Breast epithelium (tissue), 4 donors: ENCODE measurements at regions not wholly inside any gene's neighbourhood (a gene's known extent, or its start where the extent isn't known, plus 50 kb on each side); places are given as distances from the start of the nearest gene placed in this dataset.

Experiments
- DNase-seq, 2 donors: peaks; one replicate each; pipeline ENCODE4 v3.0.0-alpha.2; 2019; ENCODE audit warnings: low spot score in 2 of 2
- H3K27ac ChIP-seq, 2 donors: fragments of 200-600 bp; sonication (generic) in 1 of 2; one replicate each; pipeline ENCODE4 v1.5.1; 2016 to 2019; ENCODE audit warnings: mild to moderate bottlenecking in 1 of 2
- H3K27me3 ChIP-seq, 2 donors: fragments of 200-600 bp; sonication (generic) in 1 of 2; one replicate each; pipeline versions ENCODE4 v1.5.1 to v1.6.0; 2017 to 2019; ENCODE audit warnings: control low read depth in 1 of 2, mild to moderate bottlenecking in 1 of 2
- H3K36me3 ChIP-seq: fragments of 200-600 bp; one replicate; pipeline ENCODE4 v1.5.1; 2019
- H3K4me1 ChIP-seq, 2 donors: fragments of 200-600 bp; sonication (generic); one replicate each; pipeline ENCODE4 v1.5.1; 2016 to 2019; ENCODE audit warnings: control low read depth in 1 of 2
- H3K4me3 ChIP-seq, 3 donors: fragments of 200-600 bp; sonication (generic); 1 replicate in 2 of 3; 2 replicates in 1 of 3; pipeline ENCODE4 v1.5.1; 2016 to 2019; ENCODE audit warnings: mild to moderate bottlenecking in 3 of 3, moderate library complexity in 2 of 3
- H3K9me3 ChIP-seq, 2 donors: fragments of 200-600 bp; sonication (generic) in 1 of 2; one replicate each; pipeline ENCODE4 v1.5.1; 2016 to 2019; ENCODE audit warnings: control low read depth in 1 of 2
- CTCF ChIP-seq, 3 donors: fragments of 450-650 bp; IDR thresholded peaks; one replicate each; pipeline ENCODE4 v1.5.1; 2016 to 2017; ENCODE audit warnings: antibody characterized with exemption in 3 of 3, mild to moderate bottlenecking in 3 of 3, moderate library complexity in 3 of 3
- POLR2A ChIP-seq: fragments of 450-650 bp; IDR thresholded peaks from one replicate; pipeline ENCODE4 v1.6.1; 2016; ENCODE audit warnings: antibody characterized with exemption, mild to moderate bottlenecking, moderate library complexity
- POLR2AphosphoS5 ChIP-seq, 3 donors: sonication (generic); formaldehyde crosslinking; IDR thresholded peaks; one replicate each; pipeline ENCODE4 v1.6.1; 2017; ENCODE audit warnings: antibody characterized with exemption in 3 of 3
- intact Hi-C: fragments of 100-400 bp; cut with DNase I; formaldehyde crosslinking; loops from one replicate; pipeline ENCODE4 v1.15.1; 2023; ENCODE audit warnings: low total_unique reads

DNA sequence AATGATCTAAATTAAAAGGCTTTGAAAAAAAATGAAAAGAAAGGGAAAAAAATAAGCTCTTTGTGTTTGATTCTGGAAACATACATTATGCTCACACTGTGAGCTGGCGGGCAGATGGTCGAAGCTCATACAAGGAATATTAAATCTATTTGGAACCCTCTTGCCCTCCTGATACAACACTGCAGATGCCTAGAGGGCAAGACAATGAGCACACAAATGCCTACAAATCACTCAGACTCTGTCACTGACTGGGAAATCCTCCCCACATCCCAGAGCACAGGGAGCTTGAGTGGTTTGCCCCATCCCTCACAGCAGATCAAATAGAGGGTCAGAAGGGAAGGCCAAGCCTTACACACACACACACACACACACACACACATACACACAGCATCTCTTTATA, 320.4 kb downstream of the HNRNPD start:
- Histone ChIP-seq H3K27ac (no peak overlapping the region), H3K36me3 (no peaks in the 10 kb centered on the region), H3K4me1 (no peaks in the 10 kb centered on the region), H3K27me3 (no peaks in the 10 kb centered on the region), H3K9me3 (no peaks in the 10 kb centered on the region), H3K4me3 (no peak overlapping the region)
- DNase-seq: no peak
- no peak for TF ChIP-seq POLR2AphosphoS5 (IDR thresholded peaks at IDR 0.05)
- no peak for TF ChIP-seq CTCF (IDR thresholded peaks at IDR 0.05)
- TF ChIP-seq POLR2A: no peak
- intact Hi-C loops: loop anchor here (10.0 kb wide), 1 partner anchor 1679 kb away; no protein-coding TSS in a partner anchor

- no peak for TF ChIP-seq CTCF (IDR thresholded peaks at IDR 0.05)
- no peak for TF ChIP-seq POLR2A
- no peak for TF ChIP-seq POLR2AphosphoS5 (IDR thresholded peaks at IDR 0.05)
- no peaks in the 10 kb centered on the region for H3K36me3 ChIP-seq
- no peak overlapping the region for H3K27ac ChIP-seq
- no peaks in the 10 kb centered on the region for H3K27me3 ChIP-seq
- DNase-seq: no peak
- no peaks in the 10 kb centered on the region for H3K4me1 ChIP-seq
- H3K4me3 ChIP-seq: no peak overlapping the region
- intact Hi-C loops: loop anchor here (10.0 kb wide), 1 partner anchor 1676 kb away; no protein-coding TSS in a partner anchor
- H3K9me3 ChIP-seq: no peaks in the 10 kb centered on the region
Measured at GRCh38 chr4:82050796-82051195, 323.0 kb downstream of the HNRNPD start.

DNA sequence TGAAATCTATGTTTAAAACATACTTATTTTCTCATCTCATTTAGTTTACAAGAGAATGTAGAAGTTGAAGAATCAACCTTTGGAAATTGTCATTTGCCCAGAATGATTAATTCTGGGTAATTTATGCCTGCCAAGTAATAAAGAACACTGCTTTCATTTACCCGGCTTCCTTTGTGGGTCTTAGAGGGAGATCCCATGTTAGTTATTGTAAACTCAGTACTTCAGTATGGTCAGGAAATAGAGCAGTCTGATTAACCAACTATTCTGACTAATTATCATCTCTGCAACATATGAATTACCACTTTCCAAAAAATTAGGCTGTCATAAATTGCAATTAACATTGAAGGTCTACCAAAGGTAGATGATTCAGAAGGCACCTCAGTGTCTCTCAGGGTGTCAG, 324.5 kb downstream of the HNRNPD start:
- no peaks in the 10 kb centered on the region for H3K9me3 ChIP-seq
- no peaks in the 10 kb centered on the region for H3K27me3 ChIP-seq
- DNase-seq: no peak
- intact Hi-C loops: no loop called here
- no peak overlapping the region for H3K4me3 ChIP-seq
- no peaks in the 10 kb centered on the region for H3K4me1 ChIP-seq
- H3K36me3 ChIP-seq: no peaks in the 10 kb centered on the region
- no peak overlapping the region for H3K27ac ChIP-seq
- no peak for TF ChIP-seq POLR2A
- no peak for TF ChIP-seq CTCF (IDR thresholded peaks at IDR 0.05)
- TF ChIP-seq POLR2AphosphoS5 (IDR thresholded peaks at IDR 0.05): no peak

- Histone ChIP-seq H3K9me3 (no peaks in the 10 kb centered on the region), H3K4me1 (no peaks in the 10 kb centered on the region), H3K27ac (no peak overlapping the region), H3K27me3 (no peaks in the 10 kb centered on the region), H3K4me3 (no peak overlapping the region), H3K36me3 (no peaks in the 10 kb centered on the region)
- DNase-seq: no peak
- TF ChIP-seq POLR2A: no peak
- no peak for TF ChIP-seq POLR2AphosphoS5 (IDR thresholded peaks at IDR 0.05)
- TF ChIP-seq CTCF (IDR thresholded peaks at IDR 0.05): no peak
- intact Hi-C loops: no loop called here
Measured at GRCh38 chr4:82047731-82048130, 326.1 kb downstream of the HNRNPD start.

DNA sequence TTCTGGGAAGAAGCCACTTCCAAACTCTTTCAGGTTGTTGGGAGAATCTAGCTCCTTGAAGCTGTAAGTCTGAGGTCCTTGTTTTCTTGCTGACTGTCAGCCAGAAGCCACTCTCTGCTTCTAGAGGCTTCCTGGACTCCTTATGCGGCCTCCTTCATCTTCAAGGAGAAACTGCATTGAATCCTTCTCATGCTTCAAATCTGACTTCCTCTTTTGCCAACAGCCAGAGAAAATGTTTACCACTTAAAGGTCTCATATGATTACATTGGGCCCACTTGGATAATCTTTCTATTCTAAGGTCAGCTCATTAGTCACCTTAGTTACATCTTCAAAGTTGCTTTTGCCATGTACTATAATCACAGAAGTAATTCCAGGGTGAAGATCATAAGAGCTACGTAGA, 327.0 kb downstream of the HNRNPD start:
- no peak overlapping the region for H3K27ac ChIP-seq
- no peak for TF ChIP-seq CTCF (IDR thresholded peaks at IDR 0.05)
- TF ChIP-seq POLR2A: no peak
- no peak for TF ChIP-seq POLR2AphosphoS5 (IDR thresholded peaks at IDR 0.05)
- H3K9me3 ChIP-seq: no peaks in the 10 kb centered on the region
- no peaks in the 10 kb centered on the region for H3K36me3 ChIP-seq
- H3K27me3 ChIP-seq: no peaks in the 10 kb centered on the region
- intact Hi-C loops: no loop called here
- no peaks in the 10 kb centered on the region for H3K4me1 ChIP-seq
- no peak overlapping the region for H3K4me3 ChIP-seq
- DNase-seq: no peak
